Gastrocnemius medialis (tissue), 4 donors: ENCODE measurements at regions not wholly inside any gene's neighbourhood (a gene's known extent, or its start where the extent isn't known, plus 50 kb on each side); places are given as distances from the start of the nearest gene placed in this dataset.
A peak's percentile ranks its signal among the peaks of the same experiment; 100 is the strongest.

ENCODE experiments used
- ATAC-seq, 2 donors: fragments of 150-250 bp; one replicate each; pipeline ENCODE4 v1.9.1; 2016
- DNase-seq, 2 donors: peaks; one replicate each; pipeline ENCODE4 v3.0.0-alpha.2; 2019
- H3K27ac ChIP-seq, 4 donors: fragments of 200-600 bp; sonication (generic); 1 replicate in 1 of 4; 2 replicates in 3 of 4; pipeline ENCODE4 v1.5.1; 2016 to 2018; ENCODE audit warnings: mild to moderate bottlenecking in 2 of 4, moderate library complexity in 1 of 4
- H3K27me3 ChIP-seq, 3 donors: fragments of 200-600 bp; sonication (generic) in 2 of 3; 1 replicate in 1 of 3; 2 replicates in 2 of 3; pipeline versions ENCODE4 v1.5.1 to v1.6.0; 2016 to 2019; ENCODE audit warnings: mild to moderate bottlenecking in 1 of 3, moderate library complexity in 1 of 3
- H3K36me3 ChIP-seq, 2 donors: fragments of 200-600 bp; sonication (generic) in 1 of 2; one replicate each; pipeline ENCODE4 v1.5.1; 2017 to 2018
- H3K4me1 ChIP-seq, 2 donors: fragments of 200-600 bp; sonication (generic) in 1 of 2; one replicate each; pipeline ENCODE4 v1.5.1; 2016 to 2017; ENCODE audit warnings: mild to moderate bottlenecking in 2 of 2
- H3K4me3 ChIP-seq, 4 donors: fragments of 200-600 bp; sonication (generic) in 3 of 4; 1 replicate in 1 of 4; 2 replicates in 3 of 4; pipeline ENCODE4 v1.5.1; 2016 to 2019; ENCODE audit warnings: mild to moderate bottlenecking in 2 of 4
- H3K9me3 ChIP-seq, 3 donors: fragments of 200-600 bp; sonication (generic) in 2 of 3; 1 replicate in 1 of 3; 2 replicates in 2 of 3; pipeline ENCODE4 v1.5.1; 2016 to 2019
- CTCF ChIP-seq, 5 experiments: fragments of 450-650 bp in 3 of 5; fragments of 200-600 bp in 2 of 5; sonication (generic) in 2 of 5; IDR thresholded peaks in 4 of 5; conservative IDR thresholded peaks in 1 of 5; 1 replicate in 4 of 5; 2 replicates in 1 of 5; pipeline ENCODE4 v1.5.1; 2016 to 2019; ENCODE audit warnings: antibody characterized with exemption in 5 of 5, mild to moderate bottlenecking in 3 of 5, moderate library complexity in 3 of 5
- POLR2A ChIP-seq, 2 donors: fragments of 450-650 bp; IDR thresholded peaks; one replicate each; pipeline ENCODE4 v1.6.1; 2017; ENCODE audit warnings: antibody characterized with exemption in 2 of 2, mild to moderate bottlenecking in 2 of 2, moderate library complexity in 2 of 2
- in situ Hi-C, 4 donors: fragments of 200-750 bp; cut with MboI; loops; one replicate each; pipeline versions ENCODE4 v1.15.0 to v1.8.0; 2017; ENCODE audit warnings: low sequenced_read_pairs in 4 of 4
- intact Hi-C: fragments of 100-400 bp; cut with DNase I; formaldehyde crosslinking; loops from one replicate; pipeline ENCODE4 v1.15.1; 2023; ENCODE audit warnings: low total_unique reads

- peaks cover 21 to 31% of the 10 kb centered on the region in 2 donors for H3K4me1 ChIP-seq
- DNase-seq (no peak), ATAC-seq (no peak)
- no peaks in the 10 kb centered on the region for H3K36me3 ChIP-seq
- in situ Hi-C loops = no loop called here
- TF ChIP-seq CTCF (IDR thresholded peaks at IDR 0.05 in 4 of 5, conservative IDR thresholded peaks at IDR 0.05 in 1 of 5) (no peak), POLR2A (IDR thresholded peaks at IDR 0.05) (no peak)
- intact Hi-C loops = no loop called here
- H3K4me3 ChIP-seq = no peak overlapping the region
- no peaks in the 10 kb centered on the region for H3K27me3 ChIP-seq
- H3K9me3 ChIP-seq = no peaks in the 10 kb centered on the region
- H3K27ac ChIP-seq = no peak overlapping the region
Measured at GRCh38 chr2:45232818-45233217, 223.6 kb upstream of the SIX2 start.

- Histone ChIP-seq H3K27ac (no peak overlapping the region), H3K27me3 (no peaks in the 10 kb centered on the region), H3K36me3 (no peaks in the 10 kb centered on the region), H3K9me3 (no peaks in the 10 kb centered on the region), H3K4me1 (peaks cover 19 to 37% of the 10 kb centered on the region in 2 donors), H3K4me3 (no peak overlapping the region)
- no peak for TF ChIP-seq CTCF (IDR thresholded peaks at IDR 0.05 in 4 of 5, conservative IDR thresholded peaks at IDR 0.05 in 1 of 5)
- intact Hi-C loops (no loop called here), in situ Hi-C loops (no loop called here)
- DNase-seq = no peak
- ATAC-seq = no peak
Measured at GRCh38 chr2:45229411-45229810, 220.2 kb upstream of the SIX2 start.

GRCh38 chr2:45227347-45227746, 218.1 kb upstream of the SIX2 start:
- DNase-seq (no peak), ATAC-seq (peak; percentile 43 to 66)
- H3K9me3 ChIP-seq = no peaks in the 10 kb centered on the region
- H3K27ac ChIP-seq = peak overlapping the region in 1 of 4 donors; percentile 11
- peaks cover 19 to 37% of the 10 kb centered on the region in 2 donors for H3K4me1 ChIP-seq
- H3K27me3 ChIP-seq = no peaks in the 10 kb centered on the region
- H3K36me3 ChIP-seq = no peaks in the 10 kb centered on the region
- TF ChIP-seq CTCF (IDR thresholded peaks at IDR 0.05 in 4 of 5, conservative IDR thresholded peaks at IDR 0.05 in 1 of 5) (no peak), POLR2A (IDR thresholded peaks at IDR 0.05) (no peak)
- in situ Hi-C loops = no loop called here
- no peak overlapping the region for H3K4me3 ChIP-seq
- intact Hi-C loops = no loop called here

- Histone ChIP-seq H3K27me3 (no peaks in the 10 kb centered on the region), H3K9me3 (no peaks in the 10 kb centered on the region), H3K27ac (no peak overlapping the region), H3K4me1 (peaks cover 27 to 46% of the 10 kb centered on the region in 2 donors), H3K4me3 (no peak overlapping the region), H3K36me3 (no peaks in the 10 kb centered on the region)
- TF ChIP-seq POLR2A (IDR thresholded peaks at IDR 0.05) (no peak), CTCF (IDR thresholded peaks at IDR 0.05 in 4 of 5, conservative IDR thresholded peaks at IDR 0.05 in 1 of 5) (no peak)
- in situ Hi-C loops = no loop called here
- ATAC-seq (no peak), DNase-seq (no peak)
- intact Hi-C loops = no loop called here
Measured at GRCh38 chr2:45224993-45225380, 215.7 kb upstream of the SIX2 start.

- DNase-seq (no peak), ATAC-seq (no peak)
- peaks cover 31 to 47% of the 10 kb centered on the region in 2 donors for H3K4me1 ChIP-seq
- no peaks in the 10 kb centered on the region for H3K9me3 ChIP-seq
- no peak overlapping the region for H3K4me3 ChIP-seq
- in situ Hi-C loops = no loop called here
- no peaks in the 10 kb centered on the region for H3K27me3 ChIP-seq
- no peaks in the 10 kb centered on the region for H3K36me3 ChIP-seq
- H3K27ac ChIP-seq = no peak overlapping the region
- intact Hi-C loops = no loop called here
- TF ChIP-seq POLR2A (IDR thresholded peaks at IDR 0.05) (no peak), CTCF (IDR thresholded peaks at IDR 0.05 in 4 of 5, conservative IDR thresholded peaks at IDR 0.05 in 1 of 5) (no peak)
Measured at GRCh38 chr2:45224321-45224992, 215.2 kb upstream of the SIX2 start.
